GM18909 (cell line): ENCODE measurements at regions not wholly inside any gene's neighbourhood (a gene's known extent, or its start where the extent isn't known, plus 50 kb on each side); places are given as distances from the start of the nearest gene placed in this dataset.
"Not testable (repeated sequence)": the region's sequence is repeated elsewhere in the genome, so short reads cannot be mapped to it uniquely, and the experiment has no call there.

Source experiments
- ATAC-seq: cut with Tn5 transposase; IDR thresholded peaks from one replicate; pipeline ENCODE4 v1.9.1; 2021; ENCODE audit warnings: mild to moderate bottlenecking; ENCODE audit not compliant: unreplicated experiment, poor library complexity

GRCh38 chr2:180842461-180842860 is 137.9 kb upstream of the UBE2E3 start:
- no peak for ATAC-seq

GRCh38 chr2:180840641-180841040 is 139.8 kb upstream of the UBE2E3 start:
- no peak for ATAC-seq

GRCh38 chr2:180829836-180830235 is 150.6 kb upstream of the UBE2E3 start:
- ATAC-seq: no peak

- no peak for ATAC-seq
These were observed 151.1 kb upstream of the UBE2E3 start for GRCh38 chr2:180829261-180829660.

GRCh38 chr2:180828756-180829155 is 151.6 kb upstream of the UBE2E3 start:
- no peak for ATAC-seq

- ATAC-seq: no peak
These were observed 156.8 kb upstream of the UBE2E3 start for GRCh38 chr2:180823546-180824141.

- ATAC-seq: no peak
These were observed 161.3 kb upstream of the UBE2E3 start for GRCh38 chr2:180819106-180819505.

GRCh38 chr2:180818700-180819099 is 161.7 kb upstream of the UBE2E3 start:
- ATAC-seq: not testable (repeated sequence)

- no peak for ATAC-seq
These were observed 181.3 kb upstream of the UBE2E3 start for GRCh38 chr2:180799141-180799540.

- ATAC-seq: no peak
These were observed 189.5 kb upstream of the UBE2E3 start for GRCh38 chr2:180790891-180791290.

GRCh38 chr2:180787330-180787729 is 193.1 kb upstream of the UBE2E3 start:
- no peak for ATAC-seq

- ATAC-seq: no peak
These were observed 199.1 kb upstream of the UBE2E3 start for GRCh38 chr2:180781276-180781675.

GRCh38 chr2:180778291-180778690 is 202.1 kb upstream of the UBE2E3 start:
- no peak for ATAC-seq

GRCh38 chr2:180776921-180777320 is 203.5 kb upstream of the UBE2E3 start:
- ATAC-seq: no peak

GRCh38 chr2:180775711-180776110 is 204.7 kb upstream of the UBE2E3 start:
- no peak for ATAC-seq

- not testable (repeated sequence) for ATAC-seq
These were observed 215.1 kb upstream of the UBE2E3 start for GRCh38 chr2:180765316-180765715.

- no peak for ATAC-seq
These were observed 217.0 kb upstream of the UBE2E3 start for GRCh38 chr2:180763263-180763989.

GRCh38 chr2:180761224-180761623 is 219.2 kb upstream of the UBE2E3 start:
- peak; percentile 50 for ATAC-seq

GRCh38 chr2:180759631-180760030 is 220.8 kb upstream of the UBE2E3 start:
- ATAC-seq: no peak

GRCh38 chr2:180753809-180754761 is 226.3 kb upstream of the UBE2E3 start:
- ATAC-seq: no peak
